Neuron (in vitro differentiated cells): ENCODE measurements at regions not wholly inside any gene's neighbourhood (a gene's known extent, or its start where the extent isn't known, plus 50 kb on each side); places are given as distances from the start of the nearest gene placed in this dataset.

Experiments
- H2AFZ ChIP-seq: one replicate; pipeline ENCODE4 v1.6.1; 2013; ENCODE audit warnings: low read depth, mild to moderate bottlenecking, inconsistent platforms, low read length, moderate library complexity
- H3K27me3 ChIP-seq: one replicate; pipeline ENCODE4 v1.6.1; 2013; ENCODE audit warnings: low read length; ENCODE audit not compliant: insufficient read depth
- H3K36me3 ChIP-seq: one replicate; pipeline ENCODE4 v1.6.1; 2013; ENCODE audit warnings: low read length; ENCODE audit not compliant: insufficient read depth
- H3K4me1 ChIP-seq: one replicate; pipeline ENCODE4 v1.6.1; 2013; ENCODE audit warnings: low read length; ENCODE audit not compliant: insufficient read depth
- H3K4me3 ChIP-seq: 2 replicates; pipeline ENCODE4 v1.5.1; 2013; ENCODE audit warnings: mild to moderate bottlenecking, low read length, moderate library complexity
- H3K9me3 ChIP-seq: one replicate; pipeline ENCODE4 v1.6.1; 2013; ENCODE audit warnings: low read length

GRCh38 chr14:71474301-71475265 lies 457.6 kb upstream of the RGS6 start:
- Histone ChIP-seq H3K4me3 (no peak overlapping the region), H3K9me3 (no peaks in the 10 kb centered on the region), H3K27me3 (no peaks in the 10 kb centered on the region), H2AFZ (no peak overlapping the region), H3K36me3 (no peaks in the 10 kb centered on the region), H3K4me1 (no peaks in the 10 kb centered on the region)

GRCh38 chr14:71475916-71476315 lies 456.3 kb upstream of the RGS6 start:
- H3K36me3 ChIP-seq, result no peaks in the 10 kb centered on the region
- no peak overlapping the region for H2AFZ ChIP-seq
- no peaks in the 10 kb centered on the region for H3K27me3 ChIP-seq
- no peaks in the 10 kb centered on the region for H3K9me3 ChIP-seq
- H3K4me3 ChIP-seq, result no peak overlapping the region
- H3K4me1 ChIP-seq, result no peaks in the 10 kb centered on the region

GRCh38 chr14:71478542-71478941 lies 453.7 kb upstream of the RGS6 start:
- Histone ChIP-seq H3K4me1 (no peaks in the 10 kb centered on the region), H3K36me3 (no peaks in the 10 kb centered on the region), H3K4me3 (no peak overlapping the region), H2AFZ (no peak overlapping the region), H3K27me3 (no peaks in the 10 kb centered on the region), H3K9me3 (no peaks in the 10 kb centered on the region)

GRCh38 chr14:71481021-71481654 lies 451.1 kb upstream of the RGS6 start:
- Histone ChIP-seq H3K9me3 (peaks cover 2% of the 10 kb centered on the region), H2AFZ (no peak overlapping the region), H3K4me3 (no peak overlapping the region), H3K4me1 (no peaks in the 10 kb centered on the region), H3K27me3 (no peaks in the 10 kb centered on the region), H3K36me3 (no peaks in the 10 kb centered on the region)

- no peak overlapping the region for H3K4me3 ChIP-seq
- H2AFZ ChIP-seq, result no peak overlapping the region
- H3K36me3 ChIP-seq, result no peaks in the 10 kb centered on the region
- H3K9me3 ChIP-seq, result peaks cover 2% of the 10 kb centered on the region
- H3K27me3 ChIP-seq, result no peaks in the 10 kb centered on the region
- H3K4me1 ChIP-seq, result no peaks in the 10 kb centered on the region
Measured at GRCh38 chr14:71482671-71483070, 449.6 kb upstream of the RGS6 start.

GRCh38 chr14:71483154-71483553 lies 449.1 kb upstream of the RGS6 start:
- H3K9me3 ChIP-seq, result peaks cover 2% of the 10 kb centered on the region
- no peaks in the 10 kb centered on the region for H3K27me3 ChIP-seq
- H3K36me3 ChIP-seq, result no peaks in the 10 kb centered on the region
- no peak overlapping the region for H3K4me3 ChIP-seq
- no peak overlapping the region for H2AFZ ChIP-seq
- H3K4me1 ChIP-seq, result no peaks in the 10 kb centered on the region

GRCh38 chr14:71485833-71486232 lies 446.4 kb upstream of the RGS6 start:
- Histone ChIP-seq H2AFZ (no peak overlapping the region), H3K27me3 (no peaks in the 10 kb centered on the region), H3K4me1 (no peaks in the 10 kb centered on the region), H3K36me3 (no peaks in the 10 kb centered on the region), H3K9me3 (peaks cover 2% of the 10 kb centered on the region), H3K4me3 (no peak overlapping the region)

GRCh38 chr14:71486279-71486678 lies 445.9 kb upstream of the RGS6 start:
- Histone ChIP-seq H3K27me3 (no peaks in the 10 kb centered on the region), H3K36me3 (no peaks in the 10 kb centered on the region), H2AFZ (no peak overlapping the region), H3K4me1 (no peaks in the 10 kb centered on the region), H3K4me3 (no peak overlapping the region), H3K9me3 (peaks cover 2% of the 10 kb centered on the region)

- Histone ChIP-seq H2AFZ (no peak overlapping the region), H3K36me3 (no peaks in the 10 kb centered on the region), H3K4me1 (no peaks in the 10 kb centered on the region), H3K4me3 (no peak overlapping the region), H3K9me3 (peaks cover 2% of the 10 kb centered on the region), H3K27me3 (no peaks in the 10 kb centered on the region)
Measured at GRCh38 chr14:71487449-71487848, 444.8 kb upstream of the RGS6 start.

GRCh38 chr14:71487941-71488340 lies 444.3 kb upstream of the RGS6 start:
- Histone ChIP-seq H3K36me3 (no peaks in the 10 kb centered on the region), H3K4me1 (no peaks in the 10 kb centered on the region), H3K4me3 (no peak overlapping the region), H3K27me3 (no peaks in the 10 kb centered on the region), H2AFZ (no peak overlapping the region), H3K9me3 (peaks cover 2% of the 10 kb centered on the region)

GRCh38 chr14:71488703-71489191 lies 443.5 kb upstream of the RGS6 start:
- no peaks in the 10 kb centered on the region for H3K36me3 ChIP-seq
- peaks cover 2% of the 10 kb centered on the region for H3K9me3 ChIP-seq
- H3K4me3 ChIP-seq, result no peak overlapping the region
- H3K4me1 ChIP-seq, result no peaks in the 10 kb centered on the region
- H2AFZ ChIP-seq, result no peak overlapping the region
- no peaks in the 10 kb centered on the region for H3K27me3 ChIP-seq

- no peak overlapping the region for H2AFZ ChIP-seq
- no peaks in the 10 kb centered on the region for H3K27me3 ChIP-seq
- H3K9me3 ChIP-seq, result peaks cover 3% of the 10 kb centered on the region
- no peak overlapping the region for H3K4me3 ChIP-seq
- no peaks in the 10 kb centered on the region for H3K4me1 ChIP-seq
- H3K36me3 ChIP-seq, result no peaks in the 10 kb centered on the region
Measured at GRCh38 chr14:71489742-71490141, 442.5 kb upstream of the RGS6 start.

GRCh38 chr14:71491931-71492330 lies 440.3 kb upstream of the RGS6 start:
- no peak overlapping the region for H3K4me3 ChIP-seq
- H3K36me3 ChIP-seq, result no peaks in the 10 kb centered on the region
- no peak overlapping the region for H2AFZ ChIP-seq
- no peaks in the 10 kb centered on the region for H3K4me1 ChIP-seq
- peaks cover 1% of the 10 kb centered on the region for H3K9me3 ChIP-seq
- no peaks in the 10 kb centered on the region for H3K27me3 ChIP-seq
